ENCODE measurements at regions not wholly inside any gene's neighbourhood (a gene's known extent, or its start where the extent isn't known, plus 50 kb on each side); places are given as distances from the start of the nearest gene placed in this dataset.
"Not testable (repeated sequence)": the region's sequence is repeated elsewhere in the genome, so short reads cannot be mapped to it uniquely, and the experiment has no call there.

DNA sequence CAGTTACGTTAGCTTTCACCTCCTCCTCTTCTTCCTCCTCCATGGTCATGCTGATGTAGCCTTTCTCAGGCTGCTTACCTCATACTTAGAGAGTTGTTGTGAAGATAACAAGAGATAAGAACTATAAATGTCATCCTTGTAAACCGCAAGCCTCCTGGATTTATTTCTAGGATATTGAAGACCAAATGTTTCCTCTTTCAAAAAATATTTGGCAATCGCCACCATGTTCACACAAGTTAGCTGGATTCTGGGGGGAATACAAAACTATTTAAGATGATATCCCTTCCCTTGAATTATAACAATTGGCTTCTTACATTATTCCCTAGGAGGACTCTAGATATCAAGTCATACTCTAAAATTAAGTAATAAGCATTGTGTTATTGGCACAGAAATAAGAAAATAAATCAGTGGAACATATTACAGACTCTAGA lies 99.8 kb upstream of the PLEKHG1 start:
- DNase-seq: no peak

DNA sequence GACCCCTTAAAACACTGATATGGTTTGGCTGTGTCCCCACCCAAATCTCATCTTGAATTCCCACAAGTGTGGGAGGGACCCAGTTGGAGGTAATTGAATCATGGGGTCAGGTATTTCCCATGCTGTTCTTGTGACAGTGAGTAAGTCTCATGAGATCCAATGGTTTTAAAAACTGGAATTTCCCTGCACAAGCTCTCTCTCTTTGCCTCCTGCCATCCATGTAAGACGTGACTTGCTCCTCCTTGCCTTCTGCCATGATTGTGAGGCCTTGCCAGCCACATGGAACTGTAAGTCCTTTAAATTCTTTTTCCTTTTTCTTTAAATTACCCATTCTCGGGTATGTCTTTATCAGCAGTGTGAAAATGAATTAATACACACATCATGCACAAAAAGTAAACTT lies 99.1 kb upstream of the PLEKHG1 start:
- DNase-seq: not testable (repeated sequence)

GRCh38 chr6:150503041-150503440 lies 96.6 kb upstream of the PLEKHG1 start:
- DNase-seq: no peak

DNA sequence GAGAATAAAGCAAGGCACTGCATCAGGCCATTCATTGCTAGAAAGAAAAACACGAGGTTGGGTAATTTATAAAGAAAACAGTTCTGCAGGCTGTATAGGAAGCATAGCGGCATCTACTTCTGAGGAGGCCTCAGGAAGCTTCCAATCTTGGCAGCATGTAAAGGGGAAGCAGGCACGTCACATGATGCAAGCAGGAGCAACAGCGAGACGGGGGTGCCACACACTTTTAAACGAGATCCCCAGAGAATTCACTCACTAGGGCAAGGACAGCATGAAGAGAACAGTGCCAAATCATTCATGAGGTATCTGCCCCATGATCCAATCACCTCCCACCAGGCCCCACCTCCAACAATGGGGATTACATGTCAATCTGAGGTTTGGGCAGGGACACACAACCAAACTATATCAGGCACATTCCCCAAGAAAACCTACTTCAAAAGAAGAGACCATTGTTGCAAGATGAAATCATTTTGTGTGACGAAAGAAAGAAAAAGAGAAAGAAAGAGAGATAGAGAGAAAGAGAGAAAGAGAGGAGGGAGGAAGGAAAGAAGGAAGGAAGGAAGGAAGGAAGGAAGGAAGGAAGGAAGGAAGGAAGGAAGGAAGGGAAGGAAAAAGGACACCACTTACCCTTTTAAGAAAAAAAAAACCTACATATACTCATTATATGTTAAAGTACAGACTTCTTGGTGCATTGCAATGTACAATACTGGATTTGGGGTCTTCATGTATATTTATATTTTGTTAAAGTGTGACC lies 95.9 kb upstream of the PLEKHG1 start:
- DNase-seq: no peak

DNA sequence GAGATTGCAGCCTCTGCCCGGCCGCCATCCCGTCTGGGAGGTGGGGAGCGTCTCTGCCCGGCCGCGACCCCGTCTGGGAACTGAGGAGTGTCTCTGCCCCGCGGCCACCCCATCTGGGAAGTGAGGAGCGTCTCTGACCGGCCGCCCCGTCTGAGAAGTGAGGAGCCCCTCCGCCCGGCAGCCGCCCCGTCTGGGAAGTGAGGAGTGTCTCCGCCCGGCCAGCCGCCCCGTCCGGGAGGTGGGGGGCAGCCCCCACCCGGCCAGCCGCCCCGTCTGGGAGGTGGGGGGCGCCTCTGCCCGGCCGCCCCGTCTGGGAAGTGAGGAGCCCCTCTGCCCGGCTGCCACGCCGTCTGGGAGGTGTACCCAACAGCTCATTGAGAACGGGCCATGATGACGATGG lies 92.3 kb upstream of the PLEKHG1 start:
- not testable (repeated sequence) for DNase-seq

GRCh38 chr6:150510576-150510975 lies 89.1 kb upstream of the PLEKHG1 start:
- no peak for DNase-seq

DNA sequence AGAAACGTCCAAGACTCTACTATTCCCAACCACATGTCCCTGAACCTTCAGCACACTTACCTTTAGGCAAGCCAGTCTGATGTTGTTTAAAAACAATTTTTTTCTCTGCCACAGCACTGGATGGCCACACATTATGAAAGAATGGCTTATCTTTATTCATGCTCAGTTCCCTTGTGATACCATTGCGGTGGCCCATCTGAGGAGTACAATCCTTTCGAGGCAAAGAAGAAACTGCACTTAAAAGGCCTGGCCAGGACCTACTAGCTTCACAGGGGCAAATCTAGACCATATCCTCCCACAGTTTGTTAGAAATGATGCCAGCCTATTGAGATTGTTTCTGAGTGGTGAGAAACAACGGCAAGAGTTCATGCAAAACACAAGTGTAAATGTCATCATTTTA lies 88.4 kb upstream of the PLEKHG1 start:
- no peak for DNase-seq

DNA sequence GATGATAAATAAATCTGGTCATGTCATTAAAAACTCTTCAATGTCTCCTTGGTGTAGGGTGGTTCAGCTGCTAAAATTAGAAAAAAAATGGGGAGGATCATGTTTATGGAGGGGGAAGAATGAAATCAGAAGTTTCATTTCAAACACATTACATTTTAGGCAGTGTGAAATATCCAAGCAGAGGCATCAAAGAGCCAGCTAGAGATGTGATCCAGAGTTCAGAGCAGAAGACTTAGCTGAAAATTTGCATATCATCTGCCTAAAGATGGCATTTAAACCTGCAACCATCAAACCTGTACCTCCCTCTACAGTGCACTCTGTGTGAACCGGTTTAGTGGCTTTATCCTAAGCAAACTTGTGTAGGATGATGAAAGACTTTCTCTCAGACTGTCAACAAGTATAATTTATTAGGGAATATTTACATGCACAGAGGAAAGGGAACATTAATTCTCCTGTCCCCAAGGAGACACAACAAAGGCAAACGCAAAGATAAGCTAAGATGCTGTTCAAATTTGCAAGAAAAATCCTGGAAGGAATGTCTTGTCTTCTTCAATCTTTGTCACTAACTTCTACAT lies 84.8 kb upstream of the PLEKHG1 start:
- no peak for DNase-seq

DNA sequence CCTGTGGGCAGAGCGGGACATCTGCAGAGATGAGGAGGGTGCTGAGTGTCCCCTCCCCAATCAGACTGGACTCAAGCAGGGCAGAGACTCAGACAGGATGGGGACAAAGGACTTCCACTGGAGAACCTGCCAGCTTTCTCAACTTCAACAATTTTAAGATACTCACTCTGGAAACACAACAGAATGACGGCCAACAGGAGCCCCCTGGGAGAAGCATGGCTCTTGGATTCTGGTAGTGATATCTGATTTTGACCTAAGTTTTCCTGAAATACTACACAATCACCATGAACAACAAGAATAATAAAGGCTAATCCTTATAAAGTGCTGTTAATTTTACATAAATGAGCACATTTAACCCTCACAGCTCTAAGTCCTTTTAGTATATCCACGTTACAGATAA lies 83.5 kb upstream of the PLEKHG1 start:
- no peak for DNase-seq

DNA sequence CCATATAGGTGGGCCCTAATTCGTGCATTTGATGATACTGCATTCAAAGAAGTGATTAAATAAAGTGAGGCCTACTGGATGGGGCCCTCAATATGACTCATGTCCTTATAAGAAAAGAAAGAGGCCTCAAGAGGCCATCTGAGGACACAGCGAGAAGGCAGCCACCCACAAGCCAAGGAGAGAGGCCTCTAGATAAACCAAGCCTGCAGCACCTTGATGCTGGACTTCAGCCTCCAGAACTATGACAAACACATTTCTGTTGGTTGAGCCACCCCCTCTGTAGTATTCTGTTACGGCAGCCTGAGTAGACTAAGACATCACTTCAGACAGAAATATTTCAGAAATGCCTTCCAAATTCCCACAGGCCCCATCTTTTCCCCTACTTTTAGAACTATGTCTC lies 82.5 kb upstream of the PLEKHG1 start:
- DNase-seq: no peak

DNA sequence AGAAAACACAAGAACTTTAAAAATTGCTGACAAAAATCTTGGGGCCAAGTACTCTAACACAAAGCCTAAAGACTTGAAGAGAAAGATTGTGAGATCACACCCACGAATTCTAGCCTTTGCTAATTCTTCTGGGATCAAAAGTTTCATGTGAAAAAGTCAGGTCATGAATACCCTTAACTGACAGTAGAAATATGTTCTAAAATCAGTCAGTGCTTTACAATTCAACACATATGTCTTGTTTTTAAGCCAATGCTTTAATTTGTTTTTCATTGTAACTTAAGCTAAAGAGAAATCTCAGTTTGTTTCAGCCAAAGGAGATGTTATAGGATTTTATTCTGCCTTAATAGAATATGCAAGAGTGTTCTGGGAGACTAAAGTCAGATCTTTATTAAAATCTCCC lies 78.2 kb upstream of the PLEKHG1 start:
- no peak for DNase-seq

- DNase-seq: not testable (repeated sequence)
Observed at GRCh38 chr6:150523216-150523615, 76.5 kb upstream of the PLEKHG1 start.

GRCh38 chr6:150525300-150525699 lies 74.4 kb upstream of the PLEKHG1 start:
- no peak for DNase-seq

DNA sequence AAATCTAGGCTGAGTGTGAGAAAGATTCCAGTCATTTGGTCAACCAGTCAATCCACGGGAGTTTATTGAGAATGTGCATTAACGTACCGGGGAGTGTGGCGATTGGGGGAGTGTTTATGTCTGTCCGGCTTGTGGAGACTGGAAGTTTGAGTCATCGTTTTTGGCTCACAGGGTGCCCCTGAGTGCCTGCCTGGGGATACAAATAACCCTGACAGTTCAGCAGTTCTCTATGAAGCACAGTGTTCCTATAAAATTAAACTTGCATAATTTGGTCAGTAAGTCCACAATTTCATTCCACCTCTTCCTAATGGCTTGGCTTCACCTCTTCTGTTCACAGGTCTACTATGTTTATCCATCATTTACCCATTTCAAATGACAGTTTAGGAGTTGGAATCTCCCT lies 72.6 kb upstream of the PLEKHG1 start:
- no peak for DNase-seq

DNA sequence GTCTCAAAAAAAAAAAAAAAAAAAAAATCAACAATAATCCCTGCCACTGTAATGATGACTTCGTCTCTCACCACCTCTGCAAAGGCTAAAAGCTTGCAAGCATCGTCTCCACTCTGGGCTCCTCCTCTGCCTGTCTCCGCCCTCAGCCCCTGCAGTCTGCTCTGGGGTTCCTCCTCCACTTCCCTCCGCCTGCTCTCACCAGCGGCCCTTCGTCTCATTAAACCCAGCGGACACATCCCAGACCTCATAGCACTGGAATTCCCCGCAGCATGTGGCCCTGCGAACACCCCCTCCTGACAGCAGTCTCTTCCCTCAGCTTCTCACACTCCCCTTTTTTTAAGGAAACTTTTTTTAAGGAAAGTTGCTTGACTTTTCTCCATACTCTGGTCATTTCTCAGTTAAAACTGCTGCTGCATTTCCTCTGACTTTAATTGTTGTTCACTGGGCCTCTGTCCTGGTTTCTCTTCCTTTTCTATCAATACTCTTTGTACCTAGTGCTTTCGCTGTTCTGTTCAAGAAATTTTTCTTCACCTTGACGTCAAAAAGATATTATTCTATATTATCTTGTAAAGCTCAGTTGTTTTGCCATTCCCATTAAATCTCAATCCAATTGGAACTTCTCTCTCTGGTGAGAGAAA lies 70.9 kb upstream of the PLEKHG1 start:
- DNase-seq: no peak

DNA sequence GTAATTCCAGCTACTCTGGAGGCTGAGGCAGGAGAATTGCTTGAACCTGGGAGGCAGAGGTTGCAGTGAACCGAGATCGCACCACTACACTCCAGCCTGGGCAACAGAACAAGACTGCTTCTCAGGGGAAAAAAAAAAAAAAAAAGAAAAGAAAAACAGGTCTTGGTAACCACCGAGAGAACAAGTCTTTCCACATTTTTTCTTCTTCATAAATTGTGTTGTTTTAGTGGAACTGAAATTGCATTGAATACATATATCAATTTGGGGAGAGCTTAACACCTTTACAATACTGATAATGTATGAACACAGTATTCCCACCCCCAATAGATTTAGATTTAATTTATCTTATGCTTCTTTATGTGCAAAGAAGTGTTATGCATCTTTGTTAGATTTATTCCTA lies 70.0 kb upstream of the PLEKHG1 start:
- no peak for DNase-seq

GRCh38 chr6:150531957-150532356 lies 67.7 kb upstream of the PLEKHG1 start:
- DNase-seq: no peak

DNA sequence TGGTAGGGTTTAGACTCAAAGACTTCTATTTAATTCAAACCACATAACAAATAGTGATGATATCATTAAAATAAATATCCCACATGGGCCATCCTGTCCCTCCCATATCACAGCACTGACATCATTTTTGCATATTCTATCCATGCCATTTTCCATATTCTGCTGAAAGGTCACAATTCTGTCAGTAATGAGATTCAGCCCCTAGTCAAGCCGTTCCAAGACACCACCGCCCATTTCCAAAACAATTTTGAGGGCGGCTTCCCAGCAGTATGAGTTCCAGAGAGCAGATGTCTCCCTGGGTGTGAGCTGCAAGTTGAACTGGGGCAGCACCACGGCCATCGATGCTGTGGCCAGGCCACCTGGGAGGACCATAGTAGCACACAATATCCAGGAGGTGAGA lies 65.1 kb upstream of the PLEKHG1 start:
- DNase-seq: no peak

DNA sequence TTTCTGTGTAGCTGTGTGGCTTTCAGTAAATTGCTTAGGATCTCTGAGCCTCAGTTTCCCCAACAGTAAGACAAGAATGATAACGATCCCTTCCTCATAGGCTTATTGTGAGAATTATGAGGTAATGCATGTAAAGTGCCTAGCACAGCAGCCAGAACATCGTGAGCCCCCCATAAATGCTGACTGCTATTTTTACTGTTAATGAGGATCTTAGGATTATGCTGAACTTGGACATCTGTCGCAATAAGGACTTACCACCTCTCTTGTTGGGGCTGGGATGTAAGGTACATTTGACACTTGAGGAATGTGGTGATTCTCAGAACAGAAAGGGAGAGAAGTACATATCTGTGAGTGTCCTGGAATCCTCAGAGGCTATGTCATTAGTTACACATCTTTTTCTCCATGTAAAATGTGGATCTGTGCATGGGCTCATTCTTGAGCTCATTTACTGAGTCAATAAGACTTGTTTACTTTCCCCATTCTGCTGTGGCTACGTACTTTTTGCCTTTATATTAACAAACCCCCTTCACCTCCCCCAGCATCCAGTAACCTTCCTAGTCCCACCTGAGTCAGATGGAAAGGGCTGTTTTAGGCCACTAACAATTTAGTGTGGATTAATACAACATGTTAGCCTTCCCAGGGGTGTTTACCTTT lies 64.4 kb upstream of the PLEKHG1 start:
- DNase-seq: no peak

DNA sequence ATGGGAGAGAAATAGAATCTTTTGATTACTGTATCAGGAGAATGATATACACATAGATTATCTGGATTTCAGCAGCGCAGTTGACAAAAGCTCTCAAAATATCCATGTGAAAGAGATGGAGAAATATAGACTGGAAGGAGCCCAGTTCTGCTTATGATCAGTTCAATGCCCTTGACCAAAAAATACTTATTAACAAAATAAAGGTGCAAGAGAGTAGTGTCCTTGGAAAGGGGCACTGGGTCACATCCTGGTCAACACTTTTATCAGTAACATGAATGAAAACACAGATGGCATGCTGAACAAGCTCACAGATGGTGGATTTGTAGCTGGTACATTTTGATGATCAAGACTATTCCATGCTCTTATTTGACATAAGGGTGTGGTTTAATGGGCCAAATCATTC lies 63.9 kb upstream of the PLEKHG1 start:
- DNase-seq: no peak

DNA sequence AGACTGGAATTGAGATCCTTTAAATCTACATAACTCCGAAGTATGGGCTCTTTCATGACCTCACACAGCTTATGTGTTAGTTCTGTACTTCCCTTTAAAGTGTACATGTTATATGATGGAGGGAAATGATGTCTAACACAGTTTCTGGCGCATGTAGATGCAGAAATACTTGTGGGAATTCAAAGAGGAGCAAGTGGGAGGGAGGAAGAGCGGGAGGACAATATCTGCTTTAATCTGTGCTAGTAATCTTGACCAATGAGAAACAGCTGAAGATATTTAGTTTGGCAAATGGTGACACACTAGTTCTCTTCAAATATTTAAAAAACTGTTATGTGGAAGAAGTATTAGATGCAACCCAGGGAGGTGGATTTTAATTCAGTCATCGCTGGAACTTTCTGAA lies 62.9 kb upstream of the PLEKHG1 start:
- DNase-seq: no peak

DNA sequence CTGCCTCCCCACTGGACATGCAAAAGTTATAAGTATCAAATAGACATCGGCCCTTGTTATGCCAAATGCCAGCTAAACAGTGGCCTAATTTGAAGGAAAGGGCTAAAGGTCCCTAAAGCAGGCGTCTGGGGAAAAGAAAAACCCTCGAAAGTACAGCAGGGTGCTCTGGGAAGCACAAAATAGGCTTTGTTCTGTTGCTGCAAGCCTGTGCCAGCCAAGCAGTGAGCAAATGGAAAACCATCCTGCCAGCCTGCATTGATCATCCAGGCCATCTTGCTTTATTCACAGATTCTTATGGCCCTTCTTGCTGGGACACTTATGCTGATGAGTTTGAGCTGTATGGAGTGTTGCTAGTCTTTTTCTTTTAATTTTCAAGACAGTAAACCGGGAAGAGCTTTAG lies 62.2 kb upstream of the PLEKHG1 start:
- no peak for DNase-seq

DNA sequence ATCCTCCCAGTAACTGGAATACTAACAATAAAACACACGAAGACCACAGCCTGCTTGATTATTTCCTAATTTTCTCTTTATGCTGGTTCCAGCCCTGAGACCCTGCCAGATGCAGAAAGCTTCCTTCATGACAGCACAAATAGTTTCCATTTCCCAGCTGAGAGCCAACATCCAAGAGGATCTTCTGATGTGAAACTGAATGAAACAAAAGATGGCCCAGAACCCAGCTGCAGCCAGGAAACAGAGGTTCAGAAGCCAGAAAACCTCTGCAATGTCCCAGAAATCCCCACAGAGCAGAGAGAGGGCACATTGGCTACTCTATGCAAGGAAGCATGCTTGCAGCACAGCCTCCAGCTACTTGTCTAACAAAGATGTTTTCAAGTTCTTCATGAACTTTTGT lies 61.8 kb upstream of the PLEKHG1 start:
- no peak for DNase-seq

DNA sequence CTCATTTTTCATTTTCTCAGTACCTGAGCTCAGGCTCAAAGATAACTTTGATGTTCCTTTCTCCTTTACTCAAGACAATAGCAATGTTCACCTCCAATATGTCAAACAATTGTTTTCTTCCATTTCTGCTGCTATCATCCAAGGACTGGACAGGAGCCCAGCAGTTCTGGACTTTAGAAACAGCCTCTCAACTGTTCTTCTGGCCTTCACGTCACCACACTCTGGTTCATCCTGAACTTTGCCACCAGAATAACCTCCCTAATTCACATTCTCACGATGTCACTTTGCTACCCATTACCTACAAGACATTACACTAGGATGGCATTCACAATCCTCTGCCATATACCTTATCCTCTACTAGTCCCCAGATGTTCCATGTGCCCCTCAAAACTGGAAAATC lies 60.6 kb upstream of the PLEKHG1 start:
- DNase-seq: no peak

Measured in NCI-H1105 (cell line).